Sigmoid colon (tissue), 4 donors: ENCODE measurements at regions not wholly inside any gene's neighbourhood (a gene's known extent, or its start where the extent isn't known, plus 50 kb on each side); places are given as distances from the start of the nearest gene placed in this dataset.

Experiments used
- CTCF ChIP-seq, 4 experiments: fragments of 450-650 bp in 3 of 4; fragments of 200-600 bp in 1 of 4; IDR thresholded peaks; one replicate each; pipeline ENCODE4 v1.5.1; 2016 to 2019; ENCODE audit warnings: antibody characterized with exemption in 4 of 4, mild to moderate bottlenecking in 3 of 4, moderate library complexity in 2 of 4
- POLR2A ChIP-seq, 2 donors: fragments of 450-650 bp; IDR thresholded peaks; one replicate each; pipeline ENCODE4 v1.6.1; 2016; ENCODE audit warnings: antibody characterized with exemption in 2 of 2, mild to moderate bottlenecking in 2 of 2, moderate library complexity in 2 of 2
- POLR2AphosphoS5 ChIP-seq, 4 donors: sonication (generic); formaldehyde crosslinking; IDR thresholded peaks; one replicate each; pipeline ENCODE4 v1.6.1; 2017; ENCODE audit warnings: antibody characterized with exemption in 4 of 4

DNA sequence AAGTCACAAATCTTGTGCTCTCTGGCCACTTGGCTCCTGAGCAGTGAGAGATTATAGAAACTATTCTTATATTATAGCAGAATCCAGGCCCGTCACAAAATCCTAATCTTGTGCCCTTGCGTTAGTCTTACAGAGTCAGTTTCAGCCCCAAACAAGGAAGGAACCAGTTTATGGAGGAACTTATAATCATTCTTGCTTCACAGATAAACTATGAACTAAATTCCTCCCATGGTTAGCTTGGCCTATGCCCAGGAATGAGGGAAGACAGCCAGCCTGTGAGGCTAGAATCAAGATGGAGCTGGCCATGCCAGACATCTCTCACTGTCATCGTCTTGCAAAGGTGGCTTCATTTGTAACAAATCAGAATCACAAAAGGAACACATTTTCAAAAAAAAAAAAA, 199.7 kb upstream of the PITRM1 start:
- TF ChIP-seq CTCF (IDR thresholded peaks at IDR 0.05) (no peak), POLR2AphosphoS5 (IDR thresholded peaks at IDR 0.05) (no peak), POLR2A (IDR thresholded peaks at IDR 0.05) (no peak)
